ENCODE measurements at regions not wholly inside any gene's neighbourhood (a gene's known extent, or its start where the extent isn't known, plus 50 kb on each side); places are given as distances from the start of the nearest gene placed in this dataset.
A peak's percentile ranks its signal among the peaks of the same experiment; 100 is the strongest.

- Histone ChIP-seq H3F3A (ENCODE audit: insufficient read depth) (no peaks in the 10 kb centered on the region), H3K4me3 (no peak overlapping the region), H3K36me3 (ENCODE audit: low read depth) (no peaks in the 10 kb centered on the region), H3K9ac (no peak overlapping the region), H3K4me1 (ENCODE audit: insufficient read depth) (0 out of 2 replicates have a peak, but pooled peaks cover 5% of the 10 kb centered on the region), H4K20me1 (ENCODE audit: insufficient read depth) (no peaks in the 10 kb centered on the region), H3K4me2 (ENCODE audit: unreplicated experiment) (no peak overlapping the region), H3K9me2 (ENCODE audit: insufficient read depth) (no peaks in the 10 kb centered on the region), H3K9me3 (ENCODE audit: low read depth) (no peaks in the 10 kb centered on the region), H3K79me2 (ENCODE audit: insufficient read depth) (no peaks in the 10 kb centered on the region), H2AFZ (no peak overlapping the region), H3K27me3 (replicated peaks; ENCODE audit: insufficient read depth) (no peaks in the 10 kb centered on the region), H3K27ac (no peak overlapping the region)
- in situ Hi-C loops (cut with MboI): no loop called here
- DNase-seq: no peak
- no peak for TF ChIP-seq EZH2phosphoT487 (IDR thresholded peaks at IDR 0.05; ENCODE audit: insufficient read depth, low read depth)
- no peak for TF ChIP-seq EZH2 (IDR thresholded peaks at IDR 0.05; ENCODE audit: insufficient read depth, poor library complexity, severe bottlenecking)
- WGBS, 2 experiments (ENCODE audit: low coverage in 1 of 2, low lambda C conversion rate in 2 of 2, missing lambda C conversion rate in 2 of 2): 18 to 21% methylated on average over 2 of the region's 2 CpGs
These were observed 561.8 kb upstream of the LRRN3 start for GRCh38 chr7:110529175-110529574.

- TF ChIP-seq EZH2 (IDR thresholded peaks at IDR 0.05; ENCODE audit: insufficient read depth, poor library complexity, severe bottlenecking) (no peak), EZH2phosphoT487 (IDR thresholded peaks at IDR 0.05; ENCODE audit: insufficient read depth, low read depth) (no peak)
- Histone ChIP-seq H3K9ac (no peak overlapping the region), H3K27ac (no peak overlapping the region), H3K9me3 (ENCODE audit: low read depth) (no peaks in the 10 kb centered on the region), H4K20me1 (ENCODE audit: insufficient read depth) (no peaks in the 10 kb centered on the region), H3K4me2 (ENCODE audit: unreplicated experiment) (no peak overlapping the region), H3K27me3 (replicated peaks; ENCODE audit: insufficient read depth) (no peaks in the 10 kb centered on the region), H3K4me3 (no peak overlapping the region), H3K4me1 (ENCODE audit: insufficient read depth) (0 out of 2 replicates have a peak, but pooled peaks cover 5% of the 10 kb centered on the region), H3K79me2 (ENCODE audit: insufficient read depth) (no peaks in the 10 kb centered on the region), H3F3A (ENCODE audit: insufficient read depth) (0 out of 2 replicates have a peak, but pooled peaks cover 3% of the 10 kb centered on the region), H2AFZ (no peak overlapping the region), H3K36me3 (ENCODE audit: low read depth) (no peaks in the 10 kb centered on the region), H3K9me2 (ENCODE audit: insufficient read depth) (no peaks in the 10 kb centered on the region)
- no peak for DNase-seq
- in situ Hi-C loops (cut with MboI): no loop called here
These were observed 559.7 kb upstream of the LRRN3 start for GRCh38 chr7:110531186-110531585.

- in situ Hi-C loops (cut with MboI): no loop called here
- peak overlapping the region; percentile 53 for H3K9ac ChIP-seq
- H3K79me2 ChIP-seq (ENCODE audit: insufficient read depth): no peaks in the 10 kb centered on the region
These were observed 556.5 kb upstream of the LRRN3 start for GRCh38 chr7:110534241-110534931.

DNA sequence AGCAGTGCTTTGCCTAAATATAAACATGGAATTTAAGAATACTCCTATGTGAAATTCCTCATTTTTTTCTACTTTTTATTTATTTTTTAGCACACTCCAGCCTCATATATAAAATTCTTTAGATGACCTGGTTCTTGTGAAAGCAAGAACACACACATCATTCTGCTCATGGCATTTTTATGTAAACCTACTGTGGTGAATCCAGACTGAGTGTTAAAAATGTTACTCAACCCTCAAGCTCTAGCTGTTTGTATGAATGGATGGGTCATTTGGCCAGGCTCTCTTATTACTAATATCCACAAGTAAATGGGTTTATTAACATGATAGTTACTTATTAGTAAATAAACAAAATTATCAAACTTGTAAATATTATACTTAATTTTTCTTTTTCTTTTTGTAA, 551.7 kb upstream of the LRRN3 start:
- no peaks in the 10 kb centered on the region for H3K79me2 ChIP-seq (ENCODE audit: insufficient read depth)
- no peak overlapping the region for H2AFZ ChIP-seq
- no peaks in the 10 kb centered on the region for H3K9me2 ChIP-seq (ENCODE audit: insufficient read depth)
- no peaks in the 10 kb centered on the region for H3K36me3 ChIP-seq (ENCODE audit: low read depth)
- no peak overlapping the region for H3K9ac ChIP-seq
- in situ Hi-C loops (cut with MboI): no loop called here
- no peak for DNase-seq
- no peaks in the 10 kb centered on the region for H3K9me3 ChIP-seq (ENCODE audit: low read depth)
- no peaks in the 10 kb centered on the region for H3K4me1 ChIP-seq (ENCODE audit: insufficient read depth)
- no peaks in the 10 kb centered on the region for H4K20me1 ChIP-seq (ENCODE audit: insufficient read depth)
- no peak overlapping the region for H3K4me3 ChIP-seq
- 0 out of 2 replicates have a peak, but pooled peaks cover 3% of the 10 kb centered on the region for H3F3A ChIP-seq (ENCODE audit: insufficient read depth)
- TF ChIP-seq EZH2 (IDR thresholded peaks at IDR 0.05; ENCODE audit: insufficient read depth, poor library complexity, severe bottlenecking) (no peak), EZH2phosphoT487 (IDR thresholded peaks at IDR 0.05; ENCODE audit: insufficient read depth, low read depth) (no peak)
- H3K4me2 ChIP-seq (ENCODE audit: unreplicated experiment): no peak overlapping the region
- no peaks in the 10 kb centered on the region for H3K27me3 ChIP-seq (replicated peaks; ENCODE audit: insufficient read depth)
- no peak overlapping the region for H3K27ac ChIP-seq

More at GRCh38 chr7:110534241-110534931, 556.5 kb upstream of the LRRN3 start:
- no peak for TF ChIP-seq EZH2phosphoT487 (IDR thresholded peaks at IDR 0.05; ENCODE audit: insufficient read depth, low read depth)
- Histone ChIP-seq H2AFZ (peak overlapping the region; percentile 72), H4K20me1 (ENCODE audit: insufficient read depth) (no peaks in the 10 kb centered on the region), H3K27ac (peak overlapping the region; percentile 67), H3F3A (ENCODE audit: insufficient read depth) (0 out of 2 replicates have a peak, but pooled peaks cover 3% of the 10 kb centered on the region), H3K4me3 (no peak overlapping the region), H3K4me1 (ENCODE audit: insufficient read depth) (0 out of 2 replicates have a peak, but pooled peaks cover 5% of the 10 kb centered on the region), H3K27me3 (replicated peaks; ENCODE audit: insufficient read depth) (no peaks in the 10 kb centered on the region), H3K9me3 (ENCODE audit: low read depth) (no peaks in the 10 kb centered on the region), H3K9me2 (ENCODE audit: insufficient read depth) (no peaks in the 10 kb centered on the region), H3K4me2 (ENCODE audit: unreplicated experiment) (no peak overlapping the region), H3K36me3 (ENCODE audit: low read depth) (no peaks in the 10 kb centered on the region)
- DNase-seq: peak; percentile 53
- WGBS, 2 experiments (ENCODE audit: low coverage in 1 of 2, low lambda C conversion rate in 2 of 2, missing lambda C conversion rate in 2 of 2): 24% methylated on average over 7 of the region's 7 CpGs

GRCh38 chr7:110541962-110542361, 549.0 kb upstream of the LRRN3 start:
- Histone ChIP-seq H4K20me1 (ENCODE audit: insufficient read depth) (no peaks in the 10 kb centered on the region), H3F3A (ENCODE audit: insufficient read depth) (no peaks in the 10 kb centered on the region), H3K4me2 (ENCODE audit: unreplicated experiment) (peak overlapping the region; percentile 7), H3K4me1 (ENCODE audit: insufficient read depth) (no peaks in the 10 kb centered on the region), H3K36me3 (ENCODE audit: low read depth) (no peaks in the 10 kb centered on the region), H3K4me3 (no peak overlapping the region), H3K27ac (no peak overlapping the region), H2AFZ (no peak overlapping the region), H3K9ac (no peak overlapping the region), H3K27me3 (replicated peaks; ENCODE audit: insufficient read depth) (no peaks in the 10 kb centered on the region), H3K79me2 (ENCODE audit: insufficient read depth) (no peaks in the 10 kb centered on the region), H3K9me3 (ENCODE audit: low read depth) (no peaks in the 10 kb centered on the region), H3K9me2 (ENCODE audit: insufficient read depth) (no peaks in the 10 kb centered on the region)
- no peak for DNase-seq
- in situ Hi-C loops (cut with MboI): no loop called here
- WGBS, 2 experiments (ENCODE audit: low coverage in 1 of 2, low lambda C conversion rate in 2 of 2, missing lambda C conversion rate in 2 of 2): 12 to 15% methylated on average over 2 of the region's 2 CpGs
- TF ChIP-seq EZH2 (IDR thresholded peaks at IDR 0.05; ENCODE audit: insufficient read depth, poor library complexity, severe bottlenecking) (no peak), EZH2phosphoT487 (IDR thresholded peaks at IDR 0.05; ENCODE audit: insufficient read depth, low read depth) (no peak)
